Left renal pelvis (tissue), 4 donors: ENCODE measurements at regions not wholly inside any gene's neighbourhood (a gene's known extent, or its start where the extent isn't known, plus 50 kb on each side); places are given as distances from the start of the nearest gene placed in this dataset.

Experiments used
- DNase-seq, 4 donors: peaks; one replicate each; pipeline ENCODE4 v3.0.0-alpha.2; 2013; ENCODE audit warnings: low read depth in 4 of 4, low spot score in 3 of 4

DNA sequence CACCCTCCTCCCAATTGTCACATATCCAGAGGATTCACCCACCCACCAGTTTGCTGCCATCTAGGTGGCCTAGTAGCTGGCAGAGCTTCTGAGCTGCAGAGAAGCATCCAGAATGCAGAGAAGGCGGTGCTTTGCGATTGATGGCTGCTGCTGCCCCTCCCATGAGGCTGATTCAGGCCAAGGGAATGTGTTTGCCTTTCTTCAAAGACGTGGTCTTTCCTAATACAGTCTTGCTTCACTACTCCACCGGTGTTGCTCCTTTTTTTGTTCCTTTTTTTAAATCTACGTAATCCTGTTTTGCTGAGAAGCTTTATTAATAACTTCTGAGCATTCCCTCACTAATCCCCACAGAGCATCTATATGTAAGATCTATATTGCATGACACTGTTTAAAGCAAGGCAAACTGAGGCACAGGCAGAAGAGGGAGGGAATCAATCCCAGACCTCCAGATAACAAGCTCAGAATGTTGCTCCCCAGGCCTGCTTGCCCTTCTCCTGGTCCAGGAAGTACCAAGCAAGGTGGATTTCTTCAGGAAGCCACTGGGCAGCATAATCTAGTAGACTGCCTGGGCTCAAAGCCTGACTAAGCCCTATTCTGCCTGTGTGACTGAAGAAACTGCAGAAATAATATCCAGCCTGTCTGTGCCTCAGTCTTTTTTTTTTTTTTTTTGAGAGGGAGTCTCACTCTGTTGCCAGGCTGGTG is 275.5 kb upstream of the FMN2 start:
- no peak for DNase-seq

DNA sequence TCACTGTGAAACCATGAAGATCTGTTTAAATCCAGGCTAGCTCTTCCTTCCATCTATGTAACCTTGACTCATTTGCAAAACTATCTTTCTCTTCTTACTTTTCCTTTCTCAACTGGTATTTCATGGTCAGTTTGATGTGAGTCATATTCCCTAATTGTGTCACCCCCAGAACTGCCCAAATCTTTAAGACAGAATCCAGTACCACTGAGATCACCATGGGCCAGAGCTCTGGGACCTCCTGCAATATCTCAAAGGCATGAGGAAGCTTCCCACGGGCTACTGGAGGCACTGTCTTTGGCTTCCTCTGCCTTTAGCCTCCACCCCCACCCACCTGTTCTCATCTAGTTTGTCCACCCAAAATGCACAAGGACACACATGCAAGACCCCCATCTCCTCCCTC is 274.4 kb upstream of the FMN2 start:
- DNase-seq = no peak

DNA sequence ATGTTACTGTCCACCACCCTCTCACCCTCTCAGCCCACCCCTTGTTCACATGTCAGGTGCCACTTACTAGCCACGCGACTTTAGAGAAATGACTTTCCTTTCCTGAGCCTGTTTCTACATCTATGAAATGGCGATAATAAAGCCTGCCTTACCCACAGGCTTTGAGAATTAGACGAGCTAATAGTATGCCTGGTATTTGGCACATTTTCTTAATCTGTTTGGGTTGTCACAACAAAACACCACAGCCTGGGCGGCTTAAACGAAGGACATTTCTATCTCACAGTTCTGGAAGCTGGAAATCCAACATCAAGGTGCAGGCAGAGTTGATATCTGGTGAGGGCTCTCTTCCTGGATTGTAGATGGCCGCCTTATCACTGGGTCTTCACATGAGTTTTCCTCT is 273.9 kb upstream of the FMN2 start:
- DNase-seq = no peak

DNA sequence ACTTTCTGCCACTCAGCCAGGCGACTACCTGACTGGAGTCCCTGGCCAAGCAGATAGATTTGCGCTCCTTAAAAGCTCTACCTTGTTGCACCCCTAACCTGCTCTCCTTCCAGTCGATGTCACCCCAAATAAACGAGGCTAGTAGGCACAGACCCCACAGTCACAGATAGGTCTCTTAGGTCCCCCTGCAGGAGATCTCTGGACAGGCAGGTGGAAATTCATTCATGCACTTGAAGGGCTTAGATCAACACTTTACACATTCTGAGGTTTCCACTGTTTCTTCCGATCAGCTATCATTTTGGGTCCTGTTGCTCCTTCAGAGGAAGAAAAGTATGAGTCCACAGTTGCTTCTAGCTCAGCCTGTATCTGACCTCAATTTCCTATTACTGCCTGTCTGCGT is 272.6 kb upstream of the FMN2 start:
- DNase-seq = no peak

DNA sequence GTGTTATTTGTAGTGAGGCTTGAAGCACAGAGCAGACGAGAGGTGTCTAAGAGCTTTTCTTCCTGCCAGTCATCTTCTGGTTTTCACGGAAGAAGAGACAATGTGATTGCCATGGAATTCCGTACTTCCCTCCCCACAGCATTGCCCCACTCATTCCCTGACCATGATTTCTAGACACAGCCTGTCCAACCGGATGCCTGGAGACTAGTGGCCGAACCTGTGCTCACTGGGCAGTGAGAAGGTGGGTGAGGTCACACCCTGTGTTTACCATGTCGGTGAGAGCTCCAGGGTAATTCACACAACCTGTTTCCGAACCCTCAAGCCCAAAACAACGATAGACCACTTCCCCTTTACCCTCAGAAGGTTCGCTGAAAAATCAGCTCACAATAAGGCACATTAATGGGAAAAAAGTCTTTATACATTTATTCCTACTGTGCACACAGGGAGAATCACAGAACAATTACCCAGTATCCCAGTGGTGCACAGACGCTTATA is 271.9 kb upstream of the FMN2 start:
- DNase-seq = no peak

DNA sequence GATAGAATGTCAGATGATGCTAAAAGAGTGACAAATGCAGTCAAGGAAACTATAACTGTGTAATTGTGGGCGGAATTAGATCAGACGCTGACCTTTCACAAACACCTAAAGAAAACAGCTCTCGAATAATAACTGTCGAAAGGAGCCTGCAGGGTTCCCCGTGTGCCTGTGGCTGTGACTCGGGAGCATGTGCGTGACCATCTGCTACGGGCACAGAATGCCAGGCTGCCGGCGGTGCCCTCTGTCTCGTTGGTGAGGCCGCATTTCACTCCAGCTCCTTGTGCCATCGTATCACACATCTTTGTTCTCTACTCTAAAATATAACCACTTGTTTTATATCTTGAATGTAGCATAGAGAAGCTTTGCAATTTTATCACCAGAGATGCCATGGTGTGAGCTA is 267.8 kb upstream of the FMN2 start:
- no peak for DNase-seq

DNA sequence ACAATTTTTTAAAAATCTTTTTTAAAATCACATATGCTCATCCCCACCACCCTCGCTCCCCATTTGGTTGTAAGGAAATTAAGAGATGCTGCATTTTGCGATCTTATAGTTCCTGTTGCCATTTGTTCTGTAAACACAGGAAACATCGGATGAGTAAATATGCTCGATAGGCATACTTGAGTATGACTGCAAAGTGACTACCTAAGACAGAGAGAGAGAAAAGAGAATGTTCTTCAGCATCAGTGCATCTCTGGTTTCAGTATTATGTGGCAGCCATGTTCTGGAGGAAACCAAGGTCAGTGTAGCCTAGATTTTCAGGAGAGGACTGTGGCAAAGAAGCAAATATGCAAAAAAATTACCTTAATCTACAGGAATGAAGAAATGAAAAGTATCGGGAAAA is 265.5 kb upstream of the FMN2 start:
- DNase-seq = no peak

DNA sequence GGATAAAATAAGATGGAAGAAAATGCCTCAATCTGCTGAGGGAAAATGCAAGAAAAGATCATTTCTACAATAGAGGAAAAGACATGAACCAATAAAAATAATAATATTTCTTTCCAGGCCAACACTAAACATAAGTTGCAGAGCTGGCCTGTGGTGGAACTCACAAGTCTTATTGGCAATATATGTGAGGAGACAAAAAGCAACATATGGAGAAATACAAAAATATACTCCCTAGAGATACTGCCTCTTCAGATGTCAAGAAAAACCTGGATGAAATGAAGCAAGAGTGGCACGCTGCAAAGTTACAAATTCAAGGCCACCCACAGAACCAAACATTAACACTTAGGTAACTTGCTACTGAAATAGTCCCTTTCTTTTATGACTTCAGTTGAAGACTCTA is 264.9 kb upstream of the FMN2 start:
- DNase-seq = no peak

DNA sequence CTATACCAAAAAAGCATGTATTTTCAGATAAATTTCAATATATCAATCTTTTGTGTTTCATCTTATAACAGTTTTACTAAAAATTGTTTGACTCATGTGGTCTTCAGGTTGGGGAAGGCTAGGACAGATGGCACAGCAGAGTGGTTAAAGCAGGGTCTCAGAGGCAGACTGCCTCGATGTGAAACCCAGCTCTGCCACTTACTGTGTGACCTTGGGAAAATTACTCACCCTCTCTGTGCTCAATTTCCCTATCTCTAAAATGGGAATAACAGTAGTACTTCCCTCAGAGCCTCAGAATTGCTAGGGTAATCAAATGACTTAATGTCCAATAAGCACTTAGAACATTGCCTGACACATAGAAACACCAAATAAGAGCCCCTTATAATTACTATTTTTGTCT is 262.1 kb upstream of the FMN2 start:
- DNase-seq = no peak

DNA sequence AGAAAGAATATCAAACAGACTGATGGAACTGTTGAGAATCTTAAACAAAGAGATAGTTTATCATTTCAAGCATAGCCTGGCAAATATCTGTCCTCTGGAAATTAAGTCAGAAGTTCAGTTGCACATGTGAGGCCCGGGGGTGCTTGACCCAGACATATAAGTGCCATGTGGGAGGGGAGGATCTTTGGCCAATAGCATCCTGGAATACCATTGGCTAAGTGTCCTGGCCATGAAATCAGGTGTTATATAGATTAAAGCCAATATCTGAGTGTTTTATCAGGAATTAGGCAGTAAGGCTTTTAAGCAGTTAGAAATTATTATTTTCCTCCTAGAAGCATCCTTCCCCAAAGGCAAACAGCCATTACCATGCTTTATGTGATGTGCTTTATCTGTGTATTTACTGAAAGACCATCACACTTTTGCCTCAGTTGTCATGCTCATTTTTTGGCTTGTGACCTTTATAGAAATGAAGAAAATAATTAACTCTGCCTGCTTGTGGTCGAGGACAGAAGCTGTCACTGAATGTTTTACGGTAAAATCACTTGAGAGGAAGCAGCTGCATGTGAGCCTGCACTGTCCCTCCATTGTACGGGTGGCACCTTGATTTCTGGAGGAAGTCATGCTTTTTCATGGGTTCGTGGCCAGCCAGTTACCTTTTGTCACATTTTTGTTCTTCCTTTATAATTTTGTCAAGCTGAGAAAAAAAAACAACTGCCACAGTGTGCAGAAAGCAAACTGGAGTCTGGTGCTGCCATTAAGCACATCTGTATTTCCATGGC is 259.9 kb upstream of the FMN2 start:
- DNase-seq = no peak

DNA sequence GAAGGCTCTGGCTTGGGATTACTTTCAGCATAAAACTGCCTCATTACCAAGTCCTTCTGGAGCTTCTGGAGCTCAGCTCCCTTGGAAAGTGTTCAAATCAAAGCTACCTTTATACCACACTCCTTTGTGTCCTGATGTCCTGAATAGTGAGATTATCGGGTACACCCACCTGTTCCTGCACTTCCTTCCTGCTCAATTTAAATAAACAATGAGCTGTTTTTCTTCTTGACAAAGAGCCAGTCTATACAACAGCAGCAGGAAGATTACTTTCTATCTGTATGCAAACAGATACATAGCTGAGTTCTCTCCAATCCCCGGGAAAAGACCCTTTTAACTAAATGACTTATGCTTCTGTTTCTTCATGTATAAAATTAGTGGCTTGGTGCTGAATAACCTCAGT is 258.0 kb upstream of the FMN2 start:
- no peak for DNase-seq

DNA sequence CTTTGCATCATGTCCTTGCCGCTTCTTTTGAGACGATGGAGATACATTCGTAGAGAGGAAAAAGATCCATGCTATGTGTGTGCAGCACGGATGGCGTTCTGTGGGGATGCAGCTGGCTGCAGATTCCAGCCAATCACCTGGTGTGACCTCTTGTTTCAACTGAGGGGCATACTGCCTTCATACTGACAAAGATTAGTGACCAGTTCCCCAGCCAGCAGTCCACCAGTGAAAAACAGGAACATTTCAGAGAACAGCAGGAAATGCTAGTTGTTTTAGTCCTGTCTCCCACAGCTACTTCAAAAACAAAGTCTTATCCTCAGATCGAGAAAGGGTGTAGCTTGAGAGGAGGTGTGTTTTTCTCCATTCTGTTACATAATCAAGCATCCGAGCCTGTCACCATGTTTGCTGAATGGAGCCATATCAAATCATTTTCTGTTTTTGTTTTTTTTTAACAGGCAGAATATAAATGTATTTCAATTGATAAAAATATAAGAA is 255.7 kb upstream of the FMN2 start:
- DNase-seq = no peak

DNA sequence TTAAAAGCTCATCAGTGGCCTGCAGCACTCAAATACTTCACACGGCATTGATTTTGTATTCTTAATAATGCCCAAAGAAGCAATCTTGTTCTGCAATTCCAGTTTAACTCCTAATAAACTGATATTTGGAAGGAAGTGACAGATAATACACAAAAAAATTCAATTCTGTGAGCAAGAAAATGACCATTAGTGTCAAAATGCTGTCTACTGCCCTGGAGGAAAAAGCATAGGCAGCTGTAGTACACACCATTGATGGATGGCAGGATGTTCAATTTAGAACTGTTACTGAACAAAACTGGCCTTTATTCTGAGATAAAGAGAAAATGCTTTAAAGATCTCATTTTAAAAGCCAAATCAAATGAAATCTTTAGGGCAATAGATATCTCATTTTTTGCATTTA is 251.3 kb upstream of the FMN2 start:
- DNase-seq = no peak

DNA sequence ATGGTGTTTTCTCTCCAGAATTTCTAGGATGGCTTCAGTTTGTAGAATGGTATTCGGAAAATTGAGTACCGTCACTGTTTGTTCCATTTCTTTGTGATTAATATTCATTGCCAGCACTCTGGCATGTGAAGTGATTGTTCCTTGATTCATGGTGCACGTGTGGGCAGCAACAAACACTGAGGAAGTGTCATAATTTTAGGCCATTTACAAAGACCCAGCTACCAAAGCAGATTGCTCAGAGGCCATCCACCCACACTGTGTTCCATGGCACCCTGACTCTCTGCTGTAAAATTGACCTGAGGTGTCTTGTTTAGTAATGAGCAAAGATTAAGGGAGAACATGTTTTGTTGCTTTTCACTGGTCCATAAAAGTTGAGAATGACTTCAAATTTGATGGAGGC is 250.9 kb upstream of the FMN2 start:
- no peak for DNase-seq

DNA sequence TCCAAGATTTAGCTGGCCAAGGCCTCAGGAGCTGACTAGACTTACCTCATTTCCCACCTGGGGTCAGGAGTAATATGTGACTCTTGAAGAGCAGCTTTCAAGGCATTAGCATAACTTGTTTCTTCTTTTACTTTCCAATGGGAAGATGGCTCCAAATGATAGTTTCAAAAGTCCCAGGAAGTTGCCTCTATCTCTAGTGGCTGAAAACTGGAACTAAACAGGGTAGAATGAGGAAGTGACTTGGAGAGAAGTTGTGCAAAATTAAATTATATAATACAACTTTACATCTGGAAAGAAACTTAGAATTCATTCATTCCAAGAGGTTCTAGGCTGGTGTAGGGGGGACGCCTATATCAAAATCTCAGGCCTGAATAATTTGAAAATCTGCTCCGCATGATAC is 250.1 kb upstream of the FMN2 start:
- no peak for DNase-seq

DNA sequence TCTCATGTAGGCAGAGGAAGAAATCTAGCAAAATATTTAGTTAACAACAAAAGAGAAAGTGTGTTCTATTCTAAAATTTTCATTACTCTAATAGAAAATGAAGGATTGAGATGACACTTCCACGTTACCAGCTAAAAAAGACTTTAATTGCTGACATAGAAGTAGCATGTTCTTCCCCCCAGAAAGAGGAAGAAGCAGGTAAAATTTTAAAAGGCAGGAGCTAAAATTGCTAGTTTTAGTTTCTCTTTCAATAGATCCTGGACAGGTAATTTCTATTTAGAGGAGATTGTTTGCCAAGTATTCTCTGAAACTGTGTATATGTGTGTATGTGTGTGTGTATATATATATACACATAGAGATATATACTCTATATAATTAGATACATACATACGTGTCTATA is 248.1 kb upstream of the FMN2 start:
- DNase-seq = no peak

DNA sequence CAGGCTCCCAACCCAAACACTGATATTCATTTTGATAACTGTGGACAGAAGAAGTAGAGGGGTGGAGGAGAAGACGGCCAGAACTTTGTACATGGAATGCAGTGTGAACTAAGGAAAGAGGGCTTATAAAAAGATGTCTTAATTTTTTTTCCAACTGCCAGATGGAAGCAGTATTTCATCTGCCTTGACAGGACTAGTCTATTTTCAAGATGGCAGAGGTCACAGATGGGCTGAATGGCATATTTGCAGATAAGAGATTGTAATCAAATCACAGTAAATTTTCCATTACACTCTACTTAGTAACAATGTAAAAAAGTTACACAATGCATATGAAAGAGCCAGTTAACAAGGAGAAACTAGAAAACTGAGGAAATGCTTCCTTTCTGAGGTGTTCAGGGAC is 246.8 kb upstream of the FMN2 start:
- DNase-seq = no peak

DNA sequence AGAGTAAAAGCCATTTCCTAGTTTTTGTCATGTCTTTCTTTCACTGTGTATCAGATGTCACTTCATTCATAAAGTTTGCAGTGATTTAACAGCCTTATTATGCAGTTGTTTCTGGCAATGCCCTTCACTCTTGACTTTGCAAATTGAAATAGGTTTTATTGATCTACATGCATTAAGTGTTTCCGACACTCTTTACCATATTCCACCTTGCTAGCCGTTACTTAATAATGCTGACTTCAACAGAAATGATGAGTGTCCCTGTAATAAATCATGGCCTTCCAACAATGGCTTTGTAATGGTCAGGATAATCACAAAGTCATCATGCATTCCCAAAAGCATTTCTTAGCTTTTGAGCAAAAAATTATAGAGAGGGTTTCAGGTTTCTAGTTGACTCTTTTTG is 236.8 kb upstream of the FMN2 start:
- no peak for DNase-seq

DNA sequence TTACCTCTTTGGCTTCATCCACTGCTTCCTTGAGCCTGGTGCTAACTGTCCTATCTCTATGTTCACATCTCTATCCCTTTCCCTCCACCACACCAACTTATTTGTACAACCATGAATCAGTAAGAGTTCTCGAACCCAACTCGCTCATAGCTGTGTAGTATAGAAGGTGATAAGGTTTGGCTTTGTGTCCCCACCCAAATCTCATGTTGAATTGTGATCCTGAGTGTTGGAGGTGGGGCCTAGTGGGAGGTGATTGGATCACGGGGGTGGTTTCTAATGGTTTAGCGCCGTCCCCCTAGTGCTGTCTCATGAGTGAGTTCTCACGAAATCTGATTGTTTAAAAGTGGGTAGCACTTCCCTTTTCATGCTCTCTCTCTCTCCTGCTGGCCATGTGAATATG is 235.6 kb upstream of the FMN2 start:
- no peak for DNase-seq

DNA sequence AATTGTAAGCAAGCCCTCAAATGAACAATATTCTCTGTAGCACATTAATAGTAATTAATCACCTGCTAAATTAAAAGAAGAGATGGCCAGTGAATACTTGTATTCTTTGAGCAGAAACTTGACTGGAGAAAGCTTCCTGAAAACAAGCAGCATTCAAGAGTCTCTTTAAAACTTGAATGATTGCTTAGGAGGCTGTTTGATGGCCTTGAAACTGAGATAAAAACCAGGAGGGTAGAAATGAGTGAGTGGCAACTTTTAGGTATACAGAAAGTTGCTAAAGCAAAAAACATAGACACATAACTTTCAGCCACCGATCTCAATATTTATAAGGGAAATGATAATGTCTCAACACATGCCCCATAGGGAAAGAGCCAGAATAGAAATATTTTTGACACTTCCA is 234.8 kb upstream of the FMN2 start:
- DNase-seq = no peak

DNA sequence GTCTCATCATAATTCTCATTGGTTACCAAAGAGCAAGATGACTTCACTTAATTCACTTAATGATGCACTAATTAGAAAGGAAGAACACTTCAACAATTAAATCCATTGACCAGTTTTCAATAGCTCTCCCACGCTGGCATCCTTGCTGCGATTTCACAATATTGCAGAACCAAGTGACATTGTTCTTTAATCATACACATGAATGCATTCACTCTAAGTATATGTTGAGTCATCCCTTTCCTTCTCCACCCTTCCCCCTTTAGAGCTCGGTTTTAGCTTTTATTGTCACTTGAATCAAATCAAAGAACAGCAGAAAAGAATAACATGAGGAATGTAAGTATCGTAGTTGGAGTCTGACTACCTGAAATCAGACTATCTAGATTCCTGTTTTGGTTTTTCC is 233.6 kb upstream of the FMN2 start:
- no peak for DNase-seq

DNA sequence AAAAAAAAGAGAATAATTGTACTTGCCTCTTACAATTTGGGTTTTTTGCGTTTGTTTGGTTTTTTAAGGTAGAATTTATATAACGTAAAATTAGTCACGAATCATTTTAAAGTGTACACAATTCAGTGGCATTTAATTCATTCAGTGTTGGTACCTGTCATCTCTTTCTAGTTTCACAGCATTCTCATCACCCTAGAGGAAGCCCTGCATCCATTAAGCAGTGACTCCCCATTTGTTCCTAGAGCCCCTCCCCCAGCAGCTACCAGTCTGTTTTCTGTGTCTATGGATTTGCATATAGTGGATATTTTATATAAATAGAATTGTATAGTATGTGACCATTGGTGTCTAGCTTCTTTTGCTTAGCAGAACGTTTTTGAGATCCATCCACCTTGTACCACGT is 233.2 kb upstream of the FMN2 start:
- no peak for DNase-seq
